Colonic mucosa (tissue), 4 donors: ENCODE measurements at regions not wholly inside any gene's neighbourhood (a gene's known extent, or its start where the extent isn't known, plus 50 kb on each side); places are given as distances from the start of the nearest gene placed in this dataset.
"Not testable (repeated sequence)": the region's sequence is repeated elsewhere in the genome, so short reads cannot be mapped to it uniquely, and the experiment has no call there.

ENCODE experiments used
- DNase-seq: peaks from one replicate; pipeline ENCODE4 v3.0.0-alpha.2; 2020
- H3K27ac ChIP-seq: fragments of 200-600 bp; one replicate; pipeline ENCODE4 v1.8.0; 2021
- H3K27me3 ChIP-seq: fragments of 200-600 bp; one replicate; pipeline ENCODE4 v1.8.0; 2021
- H3K36me3 ChIP-seq: fragments of 200-600 bp; one replicate; pipeline ENCODE4 v1.8.0; 2021
- H3K4me1 ChIP-seq: fragments of 200-600 bp; one replicate; pipeline ENCODE4 v1.8.0; 2021; ENCODE audit warnings: mild to moderate bottlenecking
- H3K4me3 ChIP-seq: fragments of 200-600 bp; one replicate; pipeline ENCODE4 v1.8.0; 2021
- H3K9ac ChIP-seq, 2 donors: one replicate each; pipeline ENCODE4 v1.7.0; 2013; ENCODE audit warnings: control low read depth in 2 of 2, low read depth in 2 of 2, low read length in 2 of 2
- H3K9me3 ChIP-seq: fragments of 200-600 bp; one replicate; pipeline ENCODE4 v1.8.0; 2021
- CTCF ChIP-seq: fragments of 200-600 bp; IDR thresholded peaks from one replicate; pipeline ENCODE4 v1.8.0; 2022; ENCODE audit warnings: antibody characterized with exemption, mild to moderate bottlenecking
- intact Hi-C: fragments of 100-400 bp; cut with DNase I; formaldehyde crosslinking; loops from one replicate; pipeline ENCODE4 v1.14.1; 2022
- donor health status: healthy.
- donor health status: DM: no; HTN: no; CAD: no.
- donor health status: DM: no; HTN: no; CAD: no.

- Histone ChIP-seq H3K4me3 (no peak overlapping the region), H3K9me3 (no peaks in the 10 kb centered on the region), H3K9ac (no peak overlapping the region), H3K36me3 (no peaks in the 10 kb centered on the region), H3K27ac (no peak overlapping the region), H3K27me3 (no peaks in the 10 kb centered on the region), H3K4me1 (no peaks in the 10 kb centered on the region)
- no peak for DNase-seq
- TF ChIP-seq CTCF, result no peak
- intact Hi-C loops, result no loop called here
Observed at GRCh38 chr7:155935726-155936125, 123.5 kb upstream of the SHH start.

GRCh38 chr7:155935005-155935557 is 122.8 kb upstream of the SHH start:
- Histone ChIP-seq H3K27me3 (no peaks in the 10 kb centered on the region), H3K27ac (no peak overlapping the region), H3K4me3 (no peak overlapping the region), H3K4me1 (no peaks in the 10 kb centered on the region), H3K36me3 (no peaks in the 10 kb centered on the region), H3K9me3 (no peaks in the 10 kb centered on the region), H3K9ac (no peak overlapping the region)
- intact Hi-C loops, result no loop called here
- no peak for DNase-seq
- no peak for TF ChIP-seq CTCF

GRCh38 chr7:155932324-155932723 is 120.1 kb upstream of the SHH start:
- H3K36me3 ChIP-seq, H3K27me3 ChIP-seq, intact Hi-C loops, H3K27ac ChIP-seq, DNase-seq, H3K4me1 ChIP-seq, H3K4me3 ChIP-seq, H3K9ac ChIP-seq, H3K9me3 ChIP-seq: not testable (repeated sequence)

DNA sequence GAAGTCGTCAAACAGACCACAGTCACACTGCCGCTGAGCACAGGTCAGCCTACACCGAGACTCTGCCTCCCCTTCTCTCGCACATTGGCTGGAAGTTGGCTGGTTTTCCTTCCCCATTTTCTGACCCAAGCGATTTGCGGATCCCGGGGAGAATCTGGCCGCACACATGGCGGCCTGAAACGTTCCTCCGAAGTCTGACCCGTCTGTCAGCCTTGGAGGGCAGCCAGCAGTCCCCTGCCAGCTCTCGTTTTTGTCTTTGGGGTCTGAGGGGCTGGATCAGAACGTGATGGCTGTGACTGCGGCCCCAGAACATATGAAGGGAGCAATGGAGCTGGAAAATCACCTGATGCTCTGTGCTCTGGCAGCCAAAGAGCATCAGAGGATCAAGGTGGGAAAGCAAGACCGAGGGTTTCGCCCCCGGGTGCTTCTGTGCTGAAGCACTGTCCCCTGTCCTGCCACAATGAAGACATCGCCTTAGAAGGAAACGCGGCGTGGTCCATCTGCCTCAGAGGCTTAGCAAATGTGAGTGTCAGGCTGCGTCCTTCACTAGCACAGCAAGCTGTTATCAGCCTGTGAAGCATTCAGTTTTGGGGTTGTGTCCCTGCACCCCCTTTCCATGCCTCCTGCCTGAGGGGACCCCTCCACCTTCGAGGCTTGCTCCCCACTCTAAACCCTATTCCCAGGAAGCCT is 119.3 kb upstream of the SHH start:
- Histone ChIP-seq H3K4me1 (no peaks in the 10 kb centered on the region), H3K4me3 (no peak overlapping the region), H3K9ac (no peak overlapping the region), H3K27me3 (no peaks in the 10 kb centered on the region), H3K36me3 (no peaks in the 10 kb centered on the region), H3K9me3 (no peaks in the 10 kb centered on the region), H3K27ac (no peak overlapping the region)
- intact Hi-C loops, result no loop called here
- no peak for TF ChIP-seq CTCF
- no peak for DNase-seq

- Histone ChIP-seq H3K27ac (no peak overlapping the region), H3K36me3 (no peaks in the 10 kb centered on the region), H3K9ac (no peak overlapping the region), H3K4me3 (no peak overlapping the region), H3K4me1 (no peaks in the 10 kb centered on the region), H3K27me3 (no peaks in the 10 kb centered on the region), H3K9me3 (no peaks in the 10 kb centered on the region)
- TF ChIP-seq CTCF, result no peak
- DNase-seq, result no peak
- intact Hi-C loops, result no loop called here
Observed at GRCh38 chr7:155930527-155930926, 118.3 kb upstream of the SHH start.

DNA sequence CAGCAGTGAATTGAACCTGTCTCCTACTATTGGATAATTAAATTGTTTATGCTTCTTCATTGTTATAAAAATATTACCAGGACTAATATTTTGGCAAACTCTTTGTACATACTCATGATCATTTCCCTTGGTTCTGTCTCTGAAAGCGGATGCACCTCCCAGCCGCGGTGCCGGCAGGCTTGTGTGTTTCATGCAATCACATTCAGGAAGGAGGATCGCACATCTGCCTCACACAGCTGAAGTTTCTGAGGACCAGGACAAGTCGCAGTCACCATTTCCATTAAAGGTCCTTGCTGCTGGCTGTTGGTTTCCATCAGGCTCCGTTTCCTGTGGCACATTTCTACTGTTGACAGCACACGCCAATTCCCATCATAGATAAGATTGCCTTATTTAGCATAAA is 117.8 kb upstream of the SHH start:
- no peak for TF ChIP-seq CTCF
- no peaks in the 10 kb centered on the region for H3K9me3 ChIP-seq
- no peak for DNase-seq
- no peaks in the 10 kb centered on the region for H3K27me3 ChIP-seq
- no peak overlapping the region for H3K4me3 ChIP-seq
- no peak overlapping the region for H3K27ac ChIP-seq
- intact Hi-C loops, result no loop called here
- no peaks in the 10 kb centered on the region for H3K36me3 ChIP-seq
- no peak overlapping the region for H3K9ac ChIP-seq
- H3K4me1 ChIP-seq, result no peaks in the 10 kb centered on the region
